Sciatic nerve (tissue), 2 donors: ENCODE measurements at regions not wholly inside any gene's neighbourhood (a gene's known extent, or its start where the extent isn't known, plus 50 kb on each side); places are given as distances from the start of the nearest gene placed in this dataset.
"Not testable (repeated sequence)": the region's sequence is repeated elsewhere in the genome, so short reads cannot be mapped to it uniquely, and the experiment has no call there.

Experiments used
- ATAC-seq: fragments of 200-7000 bp; cut with Tn5 transposase; one replicate; pipeline ENCODE4 v1.9.1; 2020; ENCODE audit warnings: mild to moderate bottlenecking, moderate library complexity
- DNase-seq: peaks from one replicate; pipeline ENCODE4 v3.0.0-alpha.2; 2020; ENCODE audit warnings: low spot score
- intact Hi-C: fragments of 100-400 bp; cut with DNase I; formaldehyde crosslinking; loops from one replicate; pipeline ENCODE4 v1.14.2; 2022
- donor health status: DM: no; HTN: no; CAD: no.
- donor health status: DM: no; HTN: no; CAD: no.

DNA sequence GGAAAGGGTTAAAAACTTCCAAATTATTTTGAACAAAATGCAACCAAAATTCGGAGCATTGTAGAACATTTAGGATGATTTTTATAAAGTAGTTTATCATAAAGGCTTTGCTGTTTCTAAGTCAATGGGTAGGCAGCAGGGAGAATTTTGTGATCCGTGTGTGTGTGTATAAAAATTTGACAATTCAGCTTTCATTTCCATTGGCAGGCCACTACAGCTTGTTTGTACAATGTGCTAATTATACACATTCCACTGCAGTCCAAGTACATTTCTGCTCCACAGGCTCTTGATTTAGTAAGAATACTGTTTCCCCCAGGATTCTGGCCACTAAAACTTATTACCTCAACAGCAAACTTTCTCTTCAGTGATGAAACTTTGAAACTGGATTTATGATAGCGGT, 71.8 kb upstream of the LTBP1 start:
- DNase-seq, result no peak
- intact Hi-C loops, result no loop called here
- ATAC-seq, result peak; percentile 70

DNA sequence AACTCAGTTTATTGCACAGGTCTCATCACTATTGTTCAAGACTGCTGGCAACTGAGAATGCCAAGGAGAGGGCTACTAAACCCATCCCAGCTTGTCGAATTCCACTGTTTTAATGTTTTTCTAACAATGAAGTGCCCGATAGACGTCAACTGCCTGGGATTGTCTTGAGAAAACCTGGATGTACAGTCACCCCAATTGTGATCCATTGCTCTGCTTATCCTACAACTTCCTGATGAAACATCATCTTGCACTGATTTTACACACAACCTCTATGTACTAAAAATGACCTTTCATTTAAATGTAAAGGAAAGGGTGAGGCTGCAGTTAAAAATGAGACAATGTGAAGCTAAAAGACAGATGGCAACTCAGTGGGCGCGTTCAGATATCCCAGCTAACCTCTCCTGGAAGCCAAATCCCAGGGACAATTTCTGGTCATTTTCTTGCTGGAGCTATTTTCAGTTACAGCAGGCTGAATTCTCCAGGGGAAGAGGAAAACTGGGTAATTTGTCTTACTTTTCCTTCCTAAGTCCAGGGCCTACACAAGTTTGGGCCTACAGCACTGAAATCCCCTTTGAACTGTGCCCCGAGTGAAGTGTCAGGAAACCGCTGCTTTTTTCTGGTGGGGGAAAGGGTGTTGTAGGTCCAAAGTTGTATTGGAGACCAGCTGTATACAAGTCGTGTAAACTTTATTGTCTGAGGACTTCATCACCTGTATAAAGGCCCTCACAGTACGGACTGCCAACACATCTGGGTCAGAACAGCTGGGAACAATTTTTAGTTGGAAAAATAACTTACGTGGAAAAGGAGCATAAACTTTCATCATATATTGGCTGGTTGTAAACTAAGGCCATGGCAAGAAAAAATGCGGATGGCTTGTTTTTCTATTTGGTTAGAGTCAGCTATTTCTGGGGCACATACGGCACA, 68.9 kb upstream of the LTBP1 start:
- DNase-seq (no peak), ATAC-seq (no peak)
- intact Hi-C loops, result no loop called here

DNA sequence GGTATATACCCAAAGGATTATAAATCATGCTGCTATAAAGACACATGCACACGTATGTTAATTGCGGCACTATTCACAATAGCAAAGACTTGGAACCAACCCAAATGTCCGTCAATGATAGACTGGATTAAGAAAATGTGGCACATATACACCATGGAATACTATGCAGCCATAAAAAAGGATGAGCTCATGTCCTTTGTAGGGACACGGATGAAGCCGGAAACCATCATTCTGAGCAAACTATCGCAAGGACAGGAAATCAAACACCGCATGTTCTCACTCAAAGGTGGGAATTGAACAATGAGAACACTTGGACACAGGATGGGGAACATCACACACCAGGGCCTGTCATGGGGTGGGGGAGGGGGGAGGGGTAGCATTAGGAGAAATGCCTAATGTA, 66.8 kb upstream of the LTBP1 start:
- DNase-seq, ATAC-seq, intact Hi-C loops: not testable (repeated sequence)

DNA sequence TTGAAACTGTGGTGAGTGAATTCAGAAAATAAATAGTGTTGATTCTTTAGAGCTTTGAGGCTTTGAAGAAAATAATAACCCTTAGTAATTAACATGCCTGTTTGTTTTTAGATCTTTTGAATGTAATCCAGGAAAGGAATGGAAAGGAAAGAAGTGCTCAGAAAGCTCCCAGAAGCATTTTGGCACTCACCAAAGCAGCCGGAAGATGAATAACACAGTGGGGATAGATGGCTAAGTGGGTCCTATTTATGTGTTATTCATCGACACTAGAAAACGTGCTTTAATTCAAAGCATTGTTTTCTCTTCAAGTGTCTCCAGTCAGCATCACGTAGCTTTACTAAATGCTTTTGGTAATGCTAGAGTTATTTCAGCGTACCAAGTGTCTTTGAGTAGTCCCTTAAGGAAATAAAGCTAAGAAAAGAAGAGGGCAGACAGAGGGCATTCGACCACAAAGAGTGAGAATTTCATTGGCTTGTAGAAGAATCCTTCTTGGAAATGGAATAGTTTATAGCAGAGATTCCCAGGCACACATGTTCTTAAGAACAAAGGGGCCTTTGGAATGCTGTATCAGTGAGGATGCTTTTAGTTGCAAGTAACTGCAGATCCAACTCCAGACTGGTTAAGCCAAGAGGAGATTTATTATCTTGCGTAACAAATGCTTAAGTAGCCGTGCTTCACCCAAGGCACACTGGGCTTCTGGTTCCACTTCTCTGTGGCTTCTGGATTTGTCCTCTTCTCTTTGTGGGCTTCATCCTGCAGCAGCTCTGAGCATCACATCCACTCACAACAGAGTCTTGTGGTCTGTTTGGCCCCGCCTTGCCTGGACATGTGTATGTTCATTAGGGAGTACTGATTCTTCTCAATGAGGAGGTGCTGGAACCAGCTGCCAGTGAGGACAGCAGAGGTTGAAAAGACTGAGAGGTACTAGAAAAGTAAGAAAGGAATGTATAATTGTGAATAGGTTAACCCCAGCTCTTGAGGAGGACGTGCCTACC, 63.6 kb upstream of the LTBP1 start:
- intact Hi-C loops, result no loop called here
- DNase-seq, result no peak
- peak; percentile 17 for ATAC-seq

DNA sequence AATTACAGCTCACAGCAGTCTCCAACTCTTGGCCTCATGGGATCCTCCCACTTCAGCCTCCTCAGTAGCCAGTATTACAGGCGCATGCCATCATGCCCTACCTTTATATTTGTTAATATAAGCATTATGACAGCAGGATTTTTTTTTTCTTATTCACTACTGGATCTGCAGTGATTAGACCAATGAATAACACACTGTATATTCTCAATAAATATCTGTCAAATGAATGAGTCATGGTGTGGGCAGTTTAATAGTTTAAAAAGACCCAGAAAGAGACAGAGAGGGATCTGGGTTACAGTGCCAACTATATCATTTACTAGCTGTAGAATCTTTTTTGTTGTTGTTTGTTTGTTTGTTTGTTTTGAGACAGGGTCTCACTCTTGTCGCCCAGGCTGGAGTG, 62.4 kb upstream of the LTBP1 start:
- DNase-seq, result no peak
- ATAC-seq, result no peak
- intact Hi-C loops, result no loop called here

DNA sequence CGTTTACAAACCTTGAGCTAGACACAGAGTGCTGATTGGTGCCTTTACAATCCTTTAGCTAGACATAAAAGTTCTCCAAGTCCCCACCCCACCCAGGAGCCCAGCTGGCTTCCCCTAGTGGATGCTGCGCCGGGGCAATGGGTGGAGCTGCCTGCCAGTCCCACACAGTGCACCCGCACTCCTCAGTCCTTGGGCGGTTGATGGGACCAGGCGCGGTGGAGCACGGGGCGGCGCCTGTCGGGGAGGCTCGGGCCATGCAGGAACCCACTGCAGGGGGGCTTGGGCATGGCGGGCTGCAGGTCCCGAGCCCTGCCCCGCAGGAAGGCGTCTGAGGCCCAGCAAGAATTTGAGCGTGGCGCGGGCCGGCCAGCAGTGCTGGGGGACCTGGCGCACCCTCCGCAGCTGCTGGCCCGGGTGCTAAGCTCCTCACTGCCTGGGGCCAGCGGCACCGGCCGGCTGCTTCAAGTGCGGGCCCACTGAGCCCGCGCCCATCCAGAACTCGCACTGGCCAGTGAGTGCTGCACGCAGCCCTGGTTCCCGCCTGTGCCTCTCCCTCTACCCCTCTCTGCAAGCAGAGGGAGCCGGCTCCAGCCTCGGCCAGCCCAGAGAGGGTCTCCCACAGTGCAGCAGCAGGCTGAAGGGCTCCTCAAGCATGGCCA, 60.2 kb upstream of the LTBP1 start:
- DNase-seq, intact Hi-C loops, ATAC-seq: not testable (repeated sequence)

DNA sequence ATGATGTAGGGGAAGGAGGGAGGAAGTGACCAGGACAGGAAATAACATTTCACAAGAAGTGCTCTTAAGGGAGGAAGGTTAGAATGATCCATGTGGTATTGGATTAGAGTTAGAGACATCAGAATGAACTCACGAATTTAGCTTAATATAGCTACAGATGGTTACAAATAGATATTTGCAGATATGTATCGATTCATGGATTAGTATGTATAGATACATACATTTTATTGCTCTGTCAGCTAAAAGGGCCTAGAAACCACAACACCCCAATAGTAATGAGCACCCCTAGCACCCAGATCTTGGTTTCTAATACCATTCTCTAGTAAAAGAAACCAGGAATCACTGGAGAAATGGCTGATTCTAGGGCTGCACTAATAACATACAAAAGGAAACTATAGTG, 59.6 kb upstream of the LTBP1 start:
- intact Hi-C loops, result no loop called here
- DNase-seq, result no peak
- no peak for ATAC-seq

DNA sequence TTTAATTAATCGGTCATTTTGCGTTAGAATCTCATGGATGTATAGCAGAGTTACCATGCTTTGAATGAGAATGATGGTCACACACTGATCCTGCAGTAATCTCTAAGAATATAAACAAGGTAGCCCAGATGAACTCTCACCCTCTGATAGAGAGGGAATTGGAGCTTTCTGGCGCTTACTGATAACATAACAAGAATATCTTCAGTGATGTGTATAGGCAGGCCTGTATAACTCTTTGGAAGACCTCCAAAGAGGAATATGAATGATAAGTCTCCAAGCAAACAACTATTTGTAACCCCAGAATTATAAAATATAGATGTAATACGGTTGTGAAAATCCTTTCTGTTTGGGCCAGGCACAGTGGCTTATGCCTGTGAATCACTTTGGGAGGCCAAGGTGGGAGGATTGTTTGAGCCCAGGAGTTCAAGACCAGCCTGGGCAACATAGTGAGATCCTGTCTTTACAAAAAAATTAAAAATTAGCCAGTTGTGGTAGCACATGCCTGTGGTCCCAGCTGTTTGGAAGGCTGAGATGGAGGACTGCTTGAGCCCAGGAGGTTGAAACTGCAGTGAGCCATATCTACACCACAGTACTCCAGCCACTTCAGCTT, 52.5 kb upstream of the LTBP1 start:
- ATAC-seq (no peak), DNase-seq (no peak)
- intact Hi-C loops, result no loop called here

DNA sequence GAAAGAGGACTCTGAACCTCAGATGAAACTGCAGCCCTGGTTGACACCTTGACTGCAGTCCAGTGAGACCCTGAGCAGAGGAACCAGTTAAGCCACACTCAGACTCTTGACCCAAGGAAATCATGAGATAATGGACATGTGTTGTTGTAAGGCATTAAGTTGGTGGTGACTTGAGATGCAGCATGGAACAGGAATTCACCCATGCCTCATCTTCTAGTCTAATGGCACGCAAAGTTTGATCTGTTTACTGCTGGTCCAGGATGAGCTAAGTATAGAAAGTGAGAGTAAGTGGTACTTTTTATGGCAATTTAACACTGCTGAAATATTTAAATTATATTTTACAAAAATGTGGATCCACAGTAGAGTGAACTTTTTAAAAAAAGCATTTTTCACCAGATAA, 51.3 kb upstream of the LTBP1 start:
- DNase-seq, result no peak
- intact Hi-C loops, result no loop called here
- ATAC-seq, result no peak
